ENCODE measurements at regions not wholly inside any gene's neighbourhood (a gene's known extent, or its start where the extent isn't known, plus 50 kb on each side); places are given as distances from the start of the nearest gene placed in this dataset.
"Not testable (repeated sequence)": the region's sequence is repeated elsewhere in the genome, so short reads cannot be mapped to it uniquely, and the experiment has no call there.

- not testable (repeated sequence) for DNase-seq (ENCODE audit: low spot score in 2 of 2); FAIRE-seq
Observed at GRCh38 chr15:83335542-83335941, 51.1 kb upstream of the BNC1 start.

GRCh38 chr15:83339396-83339795 lies 54.9 kb upstream of the BNC1 start:
- FAIRE-seq (no peak), DNase-seq (ENCODE audit: low spot score in 2 of 2) (no peak)

- DNase-seq (ENCODE audit: low spot score in 2 of 2) (no peak), FAIRE-seq (no peak)
Observed at GRCh38 chr15:83340087-83340486, 55.6 kb upstream of the BNC1 start.

- no peak for DNase-seq (ENCODE audit: low spot score in 2 of 2)
- no peak for FAIRE-seq
Observed at GRCh38 chr15:83346342-83346741, 61.9 kb upstream of the BNC1 start.

GRCh38 chr15:83352119-83352518 lies 67.7 kb upstream of the BNC1 start:
- FAIRE-seq (no peak), DNase-seq (ENCODE audit: low spot score in 2 of 2) (no peak)

- FAIRE-seq (no peak), DNase-seq (ENCODE audit: low spot score in 2 of 2) (no peak)
Observed at GRCh38 chr15:83356501-83357399, 72.3 kb upstream of the BNC1 start.

- FAIRE-seq (no peak), DNase-seq (ENCODE audit: low spot score in 2 of 2) (no peak)
Observed at GRCh38 chr15:83358972-83359564, 74.6 kb upstream of the BNC1 start.

- no peak for FAIRE-seq
- DNase-seq (ENCODE audit: low spot score in 2 of 2), result no peak
Observed at GRCh38 chr15:83362706-83363105, 78.2 kb upstream of the BNC1 start.

- FAIRE-seq, result no peak
- no peak for DNase-seq (ENCODE audit: low spot score in 2 of 2)
Observed at GRCh38 chr15:83364501-83364900, 80.0 kb upstream of the BNC1 start.

GRCh38 chr15:83365370-83365938 lies 81.0 kb upstream of the BNC1 start:
- FAIRE-seq, result no peak
- peak in 1 of 2 donors; percentile 26 for DNase-seq (ENCODE audit: low spot score in 2 of 2)

- FAIRE-seq (no peak), DNase-seq (ENCODE audit: low spot score in 2 of 2) (peak in 1 of 2 donors; percentile 49)
Observed at GRCh38 chr15:83372434-83372891, 74.7 kb upstream of the SH3GL3 start.

- DNase-seq (ENCODE audit: low spot score in 2 of 2) (no peak), FAIRE-seq (no peak)
Observed at GRCh38 chr15:83378921-83379578, 68.1 kb upstream of the SH3GL3 start.

GRCh38 chr15:83379579-83379959 lies 67.6 kb upstream of the SH3GL3 start:
- DNase-seq (ENCODE audit: low spot score in 2 of 2), result no peak
- FAIRE-seq, result no peak

GRCh38 chr15:83380059-83380458 lies 67.1 kb upstream of the SH3GL3 start:
- DNase-seq (ENCODE audit: low spot score in 2 of 2) (no peak), FAIRE-seq (no peak)

GRCh38 chr15:83380682-83381081 lies 66.5 kb upstream of the SH3GL3 start:
- peak; percentile 41 to 52 for DNase-seq (ENCODE audit: low spot score in 2 of 2)
- no peak for FAIRE-seq

- not testable (repeated sequence) for FAIRE-seq; DNase-seq (ENCODE audit: low spot score in 2 of 2)
Observed at GRCh38 chr15:83383608-83384139, 63.5 kb upstream of the SH3GL3 start.

- no peak for FAIRE-seq
- no peak for DNase-seq (ENCODE audit: low spot score in 2 of 2)
Observed at GRCh38 chr15:83396101-83396500, 51.0 kb upstream of the SH3GL3 start.
